Tibial nerve (tissue), 3 donors: ENCODE measurements at regions not wholly inside any gene's neighbourhood (a gene's known extent, or its start where the extent isn't known, plus 50 kb on each side); places are given as distances from the start of the nearest gene placed in this dataset.

Source experiments
- CTCF ChIP-seq, 5 experiments: fragments of 200-600 bp in 3 of 5; fragments of 450-650 bp in 2 of 5; sonication (generic) in 3 of 5; IDR thresholded peaks; one replicate each; pipeline ENCODE4 v1.5.1; 2016 to 2019; ENCODE audit warnings: antibody characterized with exemption in 5 of 5, mild to moderate bottlenecking in 3 of 5, moderate library complexity in 2 of 5
- POLR2A ChIP-seq, 2 donors: fragments of 450-650 bp; IDR thresholded peaks; one replicate each; pipeline ENCODE4 v1.6.1; 2017; ENCODE audit warnings: antibody characterized with exemption in 2 of 2, mild to moderate bottlenecking in 2 of 2, moderate library complexity in 2 of 2

- TF ChIP-seq CTCF (IDR thresholded peaks at IDR 0.05), result no peak
- no peak for TF ChIP-seq POLR2A (IDR thresholded peaks at IDR 0.05)
These were observed 506.0 kb downstream of the HTR1A start for GRCh38 chr5:63456279-63456678.
